ENCODE measurements at regions not wholly inside any gene's neighbourhood (a gene's known extent, or its start where the extent isn't known, plus 50 kb on each side); places are given as distances from the start of the nearest gene placed in this dataset.

GRCh38 chr2:129752176-129752575 lies 227.3 kb upstream of the RAB6C start:
- TF ChIP-seq CTCF (IDR thresholded peaks at IDR 0.05) (no peak), POLR2A (IDR thresholded peaks at IDR 0.05) (no peak)

Measured in ovary (tissue), 3 donors.